ENCODE measurements at regions not wholly inside any gene's neighbourhood (a gene's known extent, or its start where the extent isn't known, plus 50 kb on each side); places are given as distances from the start of the nearest gene placed in this dataset.
"Not testable (repeated sequence)": the region's sequence is repeated elsewhere in the genome, so short reads cannot be mapped to it uniquely, and the experiment has no call there.

- DNase-seq, result no peak
These were observed 1154.7 kb upstream of the ADGRL2 start for GRCh38 chr1:80646053-80646452.

GRCh38 chr1:80645621-80646020 lies 1155.1 kb upstream of the ADGRL2 start:
- no peak for DNase-seq

GRCh38 chr1:80640978-80641377 lies 1159.8 kb upstream of the ADGRL2 start:
- DNase-seq, result no peak

- DNase-seq, result no peak
These were observed 1160.8 kb upstream of the ADGRL2 start for GRCh38 chr1:80639777-80640533.

- no peak for DNase-seq
These were observed 1166.6 kb upstream of the ADGRL2 start for GRCh38 chr1:80633947-80634706.

- no peak for DNase-seq
These were observed 1168.5 kb upstream of the ADGRL2 start for GRCh38 chr1:80632284-80632683.

- no peak for DNase-seq
These were observed 1171.4 kb upstream of the ADGRL2 start for GRCh38 chr1:80629304-80629837.

- no peak for DNase-seq
These were observed 1176.1 kb upstream of the ADGRL2 start for GRCh38 chr1:80624682-80625081.

- DNase-seq, result no peak
These were observed 1193.7 kb upstream of the ADGRL2 start for GRCh38 chr1:80607064-80607463.

- no peak for DNase-seq
These were observed 1206.7 kb upstream of the ADGRL2 start for GRCh38 chr1:80594013-80594412.

GRCh38 chr1:80593197-80593596 lies 1207.5 kb upstream of the ADGRL2 start:
- DNase-seq, result no peak

GRCh38 chr1:80582980-80583379 lies 1217.8 kb upstream of the ADGRL2 start:
- no peak for DNase-seq

GRCh38 chr1:80579055-80579454 lies 1221.7 kb upstream of the ADGRL2 start:
- no peak for DNase-seq

- DNase-seq, result peak in 1 of 2 donors; percentile 1
These were observed 1233.9 kb upstream of the ADGRL2 start for GRCh38 chr1:80566867-80567266.

- DNase-seq, result no peak
These were observed 1234.6 kb upstream of the ADGRL2 start for GRCh38 chr1:80566123-80566522.

GRCh38 chr1:80565406-80565805 lies 1235.3 kb upstream of the ADGRL2 start:
- DNase-seq, result no peak

- DNase-seq, result no peak
These were observed 1258.5 kb upstream of the ADGRL2 start for GRCh38 chr1:80542231-80542630.

- DNase-seq, result no peak
These were observed 1260.1 kb upstream of the ADGRL2 start for GRCh38 chr1:80540596-80540995.

- DNase-seq, result no peak
These were observed 1260.6 kb upstream of the ADGRL2 start for GRCh38 chr1:80540149-80540548.

GRCh38 chr1:80539298-80539697 lies 1261.4 kb upstream of the ADGRL2 start:
- not testable (repeated sequence) for DNase-seq

GRCh38 chr1:80536461-80536860 lies 1264.3 kb upstream of the ADGRL2 start:
- no peak for DNase-seq

- no peak for DNase-seq
These were observed 1265.3 kb upstream of the ADGRL2 start for GRCh38 chr1:80535466-80535865.

Measured in right lung (tissue), 2 donors.